UCSD-AML1 (cell line): ENCODE measurements at regions not wholly inside any gene's neighbourhood (a gene's known extent, or its start where the extent isn't known, plus 50 kb on each side); places are given as distances from the start of the nearest gene placed in this dataset.
A peak's percentile ranks its signal among the peaks of the same experiment; 100 is the strongest.

ENCODE experiments used
- DNase-seq: peaks from one replicate; lab custom pipeline; 2025; ENCODE audit not compliant: unreplicated experiment; lab: John Stamatoyannopoulos, UW

DNA sequence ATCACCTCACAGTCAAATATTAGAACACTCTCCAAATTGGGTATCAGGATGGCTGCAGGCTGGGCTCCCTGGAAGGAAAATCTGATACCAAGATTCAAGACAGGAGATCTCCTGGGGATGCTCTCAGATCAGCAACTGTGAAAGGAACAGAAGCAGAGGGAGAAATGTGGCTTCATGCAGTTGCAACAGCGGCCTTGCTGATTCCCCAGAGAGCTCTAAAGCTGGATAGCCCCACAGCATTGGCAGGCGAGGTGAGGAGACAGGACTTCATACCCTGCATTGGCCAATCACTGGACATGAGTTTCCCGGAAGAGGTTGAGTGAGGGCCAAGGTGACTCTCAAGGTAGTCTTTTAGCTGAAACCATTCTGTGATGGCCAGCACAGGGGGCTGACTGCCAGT lies 190.6 kb downstream of the PTPN20 start:
- DNase-seq: no peak

DNA sequence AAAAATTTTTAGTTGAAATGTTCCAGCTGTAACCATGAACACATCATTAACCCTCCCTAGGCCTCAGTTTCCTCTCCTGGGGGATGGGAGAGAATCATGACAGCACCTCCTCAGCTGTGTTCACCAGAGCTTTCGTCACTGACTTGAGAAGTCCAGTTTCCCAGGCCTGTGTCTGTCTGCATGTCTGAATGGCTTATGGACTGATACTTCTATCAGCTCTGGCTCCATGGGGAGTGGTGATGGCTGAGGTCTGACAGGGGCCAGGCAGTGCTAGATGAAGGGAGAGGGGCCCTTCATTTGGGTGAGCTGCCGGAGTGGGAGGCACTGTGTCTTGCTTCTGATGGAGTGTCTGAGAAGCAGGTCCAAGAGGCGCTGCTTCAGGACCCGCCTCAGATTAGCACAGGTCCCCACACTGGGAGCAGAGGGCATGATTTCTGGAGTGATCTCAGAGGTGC lies 192.9 kb downstream of the PTPN20 start:
- DNase-seq: no peak

- DNase-seq: no peak
These were observed 193.7 kb downstream of the PTPN20 start for GRCh38 chr10:47104786-47105385.

DNA sequence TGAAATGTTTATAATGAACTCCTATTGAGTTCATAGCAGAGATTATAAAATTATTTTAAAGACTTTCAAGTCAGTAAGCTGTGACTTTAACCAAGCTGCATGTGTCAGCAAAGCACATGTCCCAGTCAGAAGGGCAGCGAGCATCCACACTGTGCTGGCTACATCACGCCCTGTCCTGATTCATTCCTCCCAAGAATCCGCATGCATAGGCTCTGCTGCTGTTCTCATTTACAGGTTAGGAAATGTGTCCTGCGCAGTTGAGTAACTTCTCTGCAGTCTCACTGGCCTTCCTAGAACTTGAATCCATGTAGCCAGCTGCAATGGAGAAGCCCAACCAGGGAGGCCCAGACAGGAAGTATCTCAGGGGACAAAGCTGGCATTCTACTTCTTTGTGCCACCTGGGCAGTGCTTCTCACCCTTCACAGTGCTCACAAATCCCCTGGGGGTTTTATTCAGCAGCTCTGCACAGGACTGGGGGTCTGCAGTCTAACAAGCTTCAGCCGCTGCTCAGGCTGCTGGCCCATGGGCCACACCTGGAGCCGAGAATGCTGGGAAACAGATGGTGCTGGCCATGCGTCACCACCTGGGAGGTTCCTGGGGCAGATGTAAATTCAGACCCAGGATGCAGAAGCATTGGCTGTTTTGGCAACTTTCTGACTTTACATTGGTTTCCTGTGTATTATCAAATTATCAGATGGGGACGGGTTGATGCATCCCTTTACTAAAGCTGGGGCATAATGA lies 192.8 kb upstream of the GDF10 start:
- no peak for DNase-seq

DNA sequence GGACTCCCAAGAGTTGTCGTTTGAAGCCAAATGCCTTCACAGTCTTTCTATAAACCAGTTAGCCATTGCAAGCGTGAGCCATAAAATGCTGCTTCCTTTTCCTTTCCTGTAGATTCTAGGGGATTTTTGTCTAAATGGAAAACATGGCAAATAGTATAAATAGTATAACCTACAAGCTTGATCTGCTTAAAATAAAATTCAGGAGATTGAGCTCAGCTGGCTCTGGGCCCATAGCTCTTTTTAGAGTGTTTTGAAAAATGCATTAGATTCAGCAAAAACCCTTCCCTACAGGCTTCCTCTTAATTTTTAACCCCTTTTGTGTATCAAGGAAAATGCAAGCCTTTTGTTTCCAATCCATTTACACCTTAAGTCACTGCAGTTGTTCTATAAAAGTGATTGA lies 190.1 kb upstream of the GDF10 start:
- no peak for DNase-seq

- no peak for DNase-seq
These were observed 188.6 kb upstream of the GDF10 start for GRCh38 chr10:47111329-47111862.

DNA sequence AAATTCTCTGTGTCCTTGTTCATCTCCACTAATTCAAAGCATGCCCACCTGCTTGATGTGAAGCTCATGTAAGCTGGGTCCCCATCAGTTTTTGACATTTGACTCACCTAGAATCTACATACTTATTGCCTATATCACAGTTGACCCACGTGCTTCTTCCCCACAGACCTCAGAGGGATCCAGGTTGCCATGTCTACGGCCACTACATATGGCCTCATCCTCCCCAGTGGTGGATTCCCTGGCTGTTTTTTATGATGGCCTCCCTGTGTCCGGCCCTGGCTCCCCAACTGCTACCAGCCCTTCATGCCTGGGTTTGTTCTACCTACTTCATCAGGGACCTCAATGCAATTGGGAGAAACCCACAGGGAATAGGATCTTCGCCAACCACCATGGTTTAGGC lies 187.4 kb upstream of the GDF10 start:
- no peak for DNase-seq

GRCh38 chr10:47113907-47114500 lies 186.0 kb upstream of the GDF10 start:
- DNase-seq: no peak

GRCh38 chr10:47114680-47115186 lies 185.3 kb upstream of the GDF10 start:
- no peak for DNase-seq

GRCh38 chr10:47115322-47115721 lies 184.7 kb upstream of the GDF10 start:
- no peak for DNase-seq

DNA sequence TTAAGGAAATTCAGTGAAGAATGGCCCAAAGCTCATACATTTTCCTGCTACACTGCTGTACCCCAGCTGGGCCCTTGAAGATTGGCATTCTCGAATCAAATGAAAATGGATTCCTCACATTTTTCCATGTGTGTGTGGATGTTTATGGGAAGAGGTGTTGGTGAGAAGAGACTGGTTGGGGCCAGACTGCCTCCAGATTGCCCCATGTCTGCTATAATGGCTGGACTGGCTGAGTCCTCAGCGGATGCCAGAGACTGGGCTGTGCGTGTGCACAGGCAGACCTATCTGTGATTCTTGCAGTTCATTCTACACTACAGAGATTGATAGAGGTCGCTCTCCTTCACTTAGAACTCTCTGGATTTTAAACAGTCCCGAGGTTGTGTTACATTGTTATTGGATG lies 183.6 kb upstream of the GDF10 start:
- DNase-seq: no peak

DNA sequence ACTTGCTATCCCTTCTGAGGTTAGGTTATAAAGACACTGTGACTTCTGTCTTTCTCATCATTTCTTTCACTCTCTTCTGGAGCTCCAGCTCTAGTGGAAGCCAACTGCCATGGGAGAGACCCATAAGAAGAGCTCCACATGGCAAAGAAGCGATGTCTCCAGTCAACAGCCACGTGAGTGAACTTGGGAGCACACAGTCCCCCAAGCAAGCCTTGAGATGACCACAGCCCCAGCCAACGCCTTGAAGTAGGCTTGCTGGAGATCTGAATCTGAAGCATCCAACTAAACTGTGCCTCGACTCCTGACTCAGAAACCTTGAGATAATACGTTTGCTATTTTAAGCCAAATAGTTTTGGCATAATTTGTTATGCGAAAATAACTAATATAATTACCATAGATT lies 181.7 kb upstream of the GDF10 start:
- DNase-seq: no peak

DNA sequence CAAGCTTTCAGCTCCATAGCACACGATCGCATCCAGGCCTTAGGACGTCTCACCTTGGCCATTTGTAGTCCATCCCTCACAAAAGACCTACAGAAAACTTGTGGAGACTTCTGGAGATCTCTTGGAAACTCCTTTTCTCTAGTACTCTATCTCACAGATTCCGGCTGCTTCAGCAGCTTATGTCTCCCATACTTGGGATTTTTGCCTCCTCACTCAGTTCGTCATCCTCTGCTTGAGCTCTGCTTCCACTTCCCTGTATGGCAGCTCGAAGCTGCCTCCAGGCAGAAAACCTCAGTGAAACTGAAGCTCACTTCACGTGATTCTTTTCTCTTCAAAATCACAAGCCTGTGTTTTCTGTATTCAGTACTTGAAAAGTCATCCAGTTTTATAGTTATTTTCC lies 178.7 kb upstream of the GDF10 start:
- DNase-seq: no peak

GRCh38 chr10:47123716-47124288 lies 176.2 kb upstream of the GDF10 start:
- DNase-seq: no peak

DNA sequence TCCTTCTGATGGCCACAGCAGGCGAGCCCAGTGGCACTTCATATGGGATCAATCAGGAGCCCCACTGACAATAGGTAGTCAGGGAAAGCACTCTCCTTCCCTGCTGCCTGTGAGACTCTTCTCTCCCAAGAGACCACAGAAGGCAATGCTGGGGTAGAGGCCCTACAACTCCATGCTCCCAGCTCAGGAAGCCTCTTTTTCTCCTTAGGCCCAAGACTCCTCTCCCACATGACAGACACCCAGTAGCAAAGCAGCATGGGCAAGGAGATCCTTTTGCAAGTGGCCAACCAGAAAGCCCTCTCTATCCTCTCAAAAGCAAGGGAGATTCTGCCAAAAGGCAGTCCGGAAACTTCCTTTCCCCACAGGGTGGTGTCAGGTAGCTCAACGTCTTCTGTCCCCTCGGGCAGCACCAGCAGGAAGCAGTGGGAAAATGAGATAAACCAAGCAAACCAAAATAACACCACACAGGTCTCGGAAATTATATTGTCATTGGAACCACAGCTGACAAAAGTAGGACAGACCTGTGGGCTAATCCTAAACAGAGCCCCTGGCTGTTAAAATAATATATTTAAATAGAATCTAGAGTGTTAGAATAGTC lies 172.7 kb upstream of the GDF10 start:
- peak; percentile 20 for DNase-seq

GRCh38 chr10:47130491-47130890 lies 169.5 kb upstream of the GDF10 start:
- no peak for DNase-seq

DNA sequence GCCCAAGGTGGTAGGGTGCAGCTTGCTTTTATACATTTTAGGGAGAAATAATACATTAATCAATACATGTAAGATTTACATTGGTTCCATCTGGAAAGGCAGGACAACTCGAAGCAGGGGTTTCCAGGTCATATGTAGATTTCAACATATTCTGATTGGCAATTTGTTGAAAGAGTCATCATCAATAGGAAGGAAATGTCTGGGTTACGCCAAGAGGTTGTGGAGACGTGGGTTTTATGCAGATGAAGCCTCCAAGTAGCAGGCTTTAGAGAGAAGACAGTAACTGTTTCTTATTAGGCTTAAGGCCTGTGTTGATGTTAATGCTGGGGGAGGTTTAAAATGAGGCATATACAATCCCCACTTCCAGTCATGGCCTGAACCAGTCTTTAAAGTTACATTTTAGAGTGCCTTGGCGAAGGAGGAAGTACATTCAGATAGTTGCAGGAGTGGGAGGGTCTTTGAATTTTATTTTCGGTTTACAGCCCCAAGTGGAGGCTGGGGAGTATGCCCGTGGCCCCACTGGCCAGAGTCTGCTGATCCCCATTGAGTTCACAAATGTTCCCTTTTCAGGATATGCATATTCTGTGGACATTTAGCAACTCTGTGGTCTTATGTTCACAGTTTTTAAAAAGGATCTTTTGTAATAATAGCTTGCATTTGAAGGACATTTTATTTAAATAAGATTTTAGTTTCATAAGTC lies 166.0 kb upstream of the GDF10 start:
- DNase-seq: no peak

GRCh38 chr10:47136866-47137265 lies 163.1 kb upstream of the GDF10 start:
- DNase-seq: no peak

GRCh38 chr10:47137311-47137851 lies 162.6 kb upstream of the GDF10 start:
- no peak for DNase-seq

DNA sequence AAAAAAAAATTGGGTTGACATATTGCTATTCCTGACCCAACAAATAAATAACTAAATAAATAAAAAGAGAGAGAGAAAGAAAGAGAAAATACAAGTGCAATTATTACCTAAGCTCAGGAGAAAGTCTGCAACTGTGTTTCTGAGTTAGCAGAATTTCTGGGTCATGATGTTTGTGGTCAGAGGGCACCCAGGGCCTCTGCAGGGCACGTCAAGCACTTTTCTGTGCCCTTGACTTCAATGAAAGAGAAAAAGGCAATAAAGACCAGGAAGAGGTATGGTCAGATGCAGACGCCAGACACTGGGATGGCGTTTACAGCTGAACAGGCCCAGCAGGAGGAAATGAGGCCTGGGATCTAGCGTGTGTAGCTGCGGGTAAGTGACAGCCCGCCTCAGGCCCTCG lies 160.9 kb upstream of the GDF10 start:
- DNase-seq: no peak
